Dendritic cell treated with granulocyte-macrophage colony-stimulating factor and Interleukin-4, amounts not matched to agents 40 ng/mL and 50 ng/mL, for 4 days (primary cell): ENCODE measurements at regions not wholly inside any gene's neighbourhood (a gene's known extent, or its start where the extent isn't known, plus 50 kb on each side); places are given as distances from the start of the nearest gene placed in this dataset.

Experiments
- H3K27ac Mint-ChIP-seq: one replicate; pipeline ENCODE4 v1.8.0; 2022; ENCODE audit warnings: mild to moderate bottlenecking, mixed read lengths
- H3K27me3 Mint-ChIP-seq: one replicate; pipeline ENCODE4 v1.8.0; 2022; ENCODE audit warnings: mild to moderate bottlenecking, mixed read lengths
- H3K36me3 Mint-ChIP-seq: one replicate; pipeline ENCODE4 v1.8.0; 2022; ENCODE audit warnings: low read depth, mixed read lengths
- H3K4me1 Mint-ChIP-seq: one replicate; pipeline ENCODE4 v1.8.0; 2022; ENCODE audit warnings: low read depth, mixed read lengths
- H3K4me3 Mint-ChIP-seq: one replicate; pipeline ENCODE4 v1.8.0; 2022; ENCODE audit warnings: mild to moderate bottlenecking, moderate library complexity, mixed read lengths
- H3K9me3 Mint-ChIP-seq: one replicate; pipeline ENCODE4 v1.8.0; 2022; ENCODE audit warnings: mixed read lengths
- intact Hi-C: fragments of 100-400 bp; cut with micrococcal nuclease; formaldehyde crosslinking; loops from one replicate; pipeline ENCODE4 v1.15.0; 2022

DNA sequence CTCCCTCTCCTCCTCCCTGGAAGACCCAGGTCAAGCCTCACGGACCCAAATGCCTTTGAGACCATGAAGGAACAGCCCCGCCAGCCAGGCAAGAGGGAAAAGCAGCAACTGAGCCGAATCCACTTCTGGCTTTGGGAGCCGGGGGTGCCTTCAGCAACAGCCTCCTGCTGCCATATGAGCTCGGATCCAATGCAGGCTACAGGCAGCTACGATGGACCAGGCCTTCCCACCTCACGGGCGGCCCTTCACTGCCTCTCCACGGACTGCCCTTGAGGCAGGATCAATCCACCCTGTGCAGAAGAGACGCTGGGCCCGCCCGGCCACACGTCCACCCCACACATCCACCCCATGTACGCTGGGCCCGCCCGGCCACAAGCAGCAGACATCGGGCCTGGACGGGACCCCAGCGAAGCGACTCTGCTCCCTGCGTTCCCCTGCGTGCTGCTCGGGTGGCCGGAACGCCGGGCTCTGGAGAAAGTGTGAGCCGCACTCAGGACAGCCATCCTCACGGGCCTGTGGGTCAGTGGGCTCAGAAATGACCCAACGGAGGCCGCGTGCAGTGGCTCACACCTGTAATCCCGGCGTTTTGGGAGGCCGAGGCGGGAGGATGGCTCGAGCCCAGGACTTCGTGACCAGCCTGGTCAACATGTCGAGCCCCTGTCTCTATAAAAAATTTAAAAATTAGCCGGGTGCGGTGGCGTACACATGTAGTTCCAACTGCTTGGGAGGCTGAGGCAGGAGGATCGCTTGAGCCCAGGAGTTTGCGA, 82.0 kb downstream of the FOXL3 start:
- H3K27ac Mint-ChIP-seq, result no peak overlapping the region
- peaks cover 29% of the 10 kb centered on the region for H3K27me3 Mint-ChIP-seq
- intact Hi-C loops, result no loop called here

GRCh38 chr7:372546-372931, 82.6 kb downstream of the FOXL3 start:
- Mint-ChIP-seq H3K36me3 (no peaks in the 10 kb centered on the region), H3K9me3 (no peaks in the 10 kb centered on the region), H3K4me3 (no peak overlapping the region), H3K27me3 (peaks cover 30% of the 10 kb centered on the region), H3K4me1 (no peaks in the 10 kb centered on the region), H3K27ac (no peak overlapping the region)
- intact Hi-C loops, result no loop called here

More for the DNA sequence above, 82.0 kb downstream of the FOXL3 start:
- Mint-ChIP-seq H3K36me3 (no peaks in the 10 kb centered on the region), H3K9me3 (no peaks in the 10 kb centered on the region), H3K4me3 (no peak overlapping the region), H3K4me1 (no peaks in the 10 kb centered on the region)

DNA sequence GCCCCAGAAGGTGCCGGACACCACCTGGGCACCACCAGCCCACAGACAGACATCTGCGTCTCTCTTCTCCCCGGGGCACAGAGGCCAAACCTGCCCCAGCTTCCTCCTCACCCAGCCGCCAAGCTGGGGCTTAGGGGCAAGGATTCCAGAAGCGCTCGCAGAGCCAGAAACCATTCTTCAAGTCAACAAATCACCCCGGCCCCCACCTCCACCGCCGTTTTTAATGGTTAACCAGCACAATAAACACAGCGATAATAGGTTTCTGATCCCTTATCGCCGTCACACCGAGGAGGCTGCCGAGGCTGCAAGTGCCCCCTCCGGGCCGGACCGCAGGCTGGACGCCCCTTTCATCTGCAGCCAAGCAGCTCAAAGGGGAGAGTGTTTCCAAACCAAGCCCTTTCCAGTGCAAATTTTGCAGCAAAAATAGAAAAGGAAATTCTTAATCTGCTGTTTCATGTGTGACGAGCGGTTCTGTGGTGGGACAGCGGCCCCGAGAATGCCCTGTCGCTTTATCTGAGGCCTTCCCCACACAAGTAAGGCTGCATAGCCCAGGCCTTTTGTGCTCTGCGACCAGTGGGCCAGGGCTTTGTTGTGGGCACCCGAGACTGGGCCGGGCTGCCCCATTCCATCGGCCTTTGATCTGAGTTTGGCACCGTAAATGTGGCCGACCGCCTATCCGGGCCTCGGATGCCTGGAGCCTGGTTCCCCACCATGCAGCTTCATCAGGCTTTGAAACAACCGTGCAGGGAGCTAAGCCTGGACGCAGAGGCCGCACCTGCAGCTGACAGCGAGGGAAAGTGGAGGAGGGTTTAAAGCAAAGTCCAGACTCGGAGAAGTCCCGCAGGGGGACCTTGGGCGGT, 83.2 kb downstream of the FOXL3 start:
- H3K9me3 Mint-ChIP-seq, result no peaks in the 10 kb centered on the region
- H3K4me3 Mint-ChIP-seq, result no peak overlapping the region
- no peak overlapping the region for H3K27ac Mint-ChIP-seq
- no peaks in the 10 kb centered on the region for H3K4me1 Mint-ChIP-seq
- intact Hi-C loops, result no loop called here
- H3K27me3 Mint-ChIP-seq, result peaks cover 32% of the 10 kb centered on the region
- no peaks in the 10 kb centered on the region for H3K36me3 Mint-ChIP-seq

- no peak overlapping the region for H3K4me3 Mint-ChIP-seq
- no peaks in the 10 kb centered on the region for H3K9me3 Mint-ChIP-seq
- intact Hi-C loops, result no loop called here
- H3K27ac Mint-ChIP-seq, result no peak overlapping the region
- H3K36me3 Mint-ChIP-seq, result no peaks in the 10 kb centered on the region
- no peaks in the 10 kb centered on the region for H3K4me1 Mint-ChIP-seq
- peaks cover 41% of the 10 kb centered on the region for H3K27me3 Mint-ChIP-seq
Measured at GRCh38 chr7:373818-374705, 84.1 kb downstream of the FOXL3 start.

- Mint-ChIP-seq H3K4me1 (no peaks in the 10 kb centered on the region), H3K9me3 (no peaks in the 10 kb centered on the region), H3K36me3 (no peaks in the 10 kb centered on the region), H3K27ac (no peak overlapping the region), H3K4me3 (no peak overlapping the region), H3K27me3 (peaks cover 48% of the 10 kb centered on the region)
- intact Hi-C loops, result no loop called here
Measured at GRCh38 chr7:374706-375311, 84.8 kb downstream of the FOXL3 start.

DNA sequence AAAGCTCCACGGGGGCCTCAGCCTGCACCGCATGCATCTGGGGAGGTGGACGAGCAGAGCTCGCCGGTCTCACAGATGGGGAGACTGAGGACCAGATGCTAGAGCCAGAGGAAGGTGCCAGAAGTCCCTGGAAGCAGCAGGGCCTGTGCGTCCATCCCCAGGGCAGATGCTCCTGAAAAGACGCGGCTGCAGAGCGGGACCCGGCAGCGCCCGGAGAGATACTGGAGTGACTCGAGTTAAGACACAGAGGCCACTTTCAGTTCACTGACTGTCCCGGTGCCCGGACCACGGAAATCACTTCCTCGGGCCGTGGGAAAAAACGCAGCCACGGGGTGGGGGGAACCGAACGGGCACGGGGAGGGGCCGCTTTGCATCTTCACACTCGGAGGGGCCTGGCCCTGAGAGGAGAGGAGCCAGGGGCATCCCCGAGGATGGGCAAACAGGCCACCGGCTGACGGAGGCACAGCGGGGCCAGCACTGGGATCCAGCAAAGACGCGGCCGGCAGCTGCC, 85.4 kb downstream of the FOXL3 start:
- no peaks in the 10 kb centered on the region for H3K36me3 Mint-ChIP-seq
- no peaks in the 10 kb centered on the region for H3K9me3 Mint-ChIP-seq
- peaks cover 54% of the 10 kb centered on the region for H3K27me3 Mint-ChIP-seq
- no peak overlapping the region for H3K27ac Mint-ChIP-seq
- H3K4me3 Mint-ChIP-seq, result no peak overlapping the region
- no peaks in the 10 kb centered on the region for H3K4me1 Mint-ChIP-seq
- intact Hi-C loops, result no loop called here

- Mint-ChIP-seq H3K4me3 (no peak overlapping the region), H3K9me3 (no peaks in the 10 kb centered on the region), H3K27ac (no peak overlapping the region), H3K27me3 (peaks cover 57% of the 10 kb centered on the region), H3K36me3 (no peaks in the 10 kb centered on the region), H3K4me1 (no peaks in the 10 kb centered on the region)
- intact Hi-C loops, result no loop called here
Measured at GRCh38 chr7:375901-376305, 85.9 kb downstream of the FOXL3 start.

DNA sequence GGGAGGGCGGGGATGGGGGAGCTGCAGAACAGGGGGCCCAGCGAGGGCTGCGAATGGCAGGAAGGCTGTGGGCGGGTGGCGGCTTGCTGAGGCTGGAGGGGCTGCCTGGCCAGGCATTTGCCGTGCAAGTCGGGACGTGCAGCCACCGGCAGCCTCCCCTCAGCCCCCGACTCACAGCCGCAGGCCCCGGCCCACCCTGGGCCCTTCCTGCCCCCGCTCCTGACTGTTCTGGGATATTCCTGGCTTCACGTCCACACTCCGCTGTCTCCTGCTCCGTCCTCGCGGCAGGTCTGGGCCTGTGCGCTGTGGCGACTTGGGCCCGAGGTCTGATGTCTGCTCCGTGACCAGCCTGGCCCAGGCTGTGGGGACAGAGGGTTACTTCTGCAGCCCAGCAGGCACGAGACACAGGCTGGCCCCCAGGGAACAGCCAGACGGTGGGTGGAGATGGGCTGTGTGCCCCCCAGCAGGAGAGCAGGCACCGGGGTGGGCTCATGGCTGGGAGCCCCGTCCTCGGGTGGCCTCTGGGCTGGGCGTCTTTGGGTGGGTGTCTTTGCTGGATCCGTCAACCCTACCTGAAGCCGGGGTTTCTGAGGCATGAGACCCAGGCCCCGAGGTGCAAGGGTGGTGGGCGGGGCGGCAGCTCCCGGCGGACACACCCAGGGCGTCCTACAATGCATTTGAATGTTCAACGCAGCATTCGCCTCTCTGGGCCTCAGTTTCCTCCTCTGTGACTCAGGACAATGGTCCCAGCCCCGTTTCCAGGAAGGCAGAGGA, 86.5 kb downstream of the FOXL3 start:
- no peak overlapping the region for H3K4me3 Mint-ChIP-seq
- H3K27me3 Mint-ChIP-seq, result peaks cover 62% of the 10 kb centered on the region
- no peak overlapping the region for H3K27ac Mint-ChIP-seq
- H3K9me3 Mint-ChIP-seq, result no peaks in the 10 kb centered on the region
- intact Hi-C loops, result no loop called here
- no peaks in the 10 kb centered on the region for H3K36me3 Mint-ChIP-seq
- H3K4me1 Mint-ChIP-seq, result peaks cover 4% of the 10 kb centered on the region

- Mint-ChIP-seq H3K4me1 (peaks cover 13% of the 10 kb centered on the region), H3K36me3 (no peaks in the 10 kb centered on the region), H3K27me3 (peaks cover 70% of the 10 kb centered on the region), H3K27ac (no peak overlapping the region), H3K4me3 (no peak overlapping the region), H3K9me3 (no peaks in the 10 kb centered on the region)
- intact Hi-C loops, result no loop called here
Measured at GRCh38 chr7:377080-378040, 87.4 kb downstream of the FOXL3 start.

DNA sequence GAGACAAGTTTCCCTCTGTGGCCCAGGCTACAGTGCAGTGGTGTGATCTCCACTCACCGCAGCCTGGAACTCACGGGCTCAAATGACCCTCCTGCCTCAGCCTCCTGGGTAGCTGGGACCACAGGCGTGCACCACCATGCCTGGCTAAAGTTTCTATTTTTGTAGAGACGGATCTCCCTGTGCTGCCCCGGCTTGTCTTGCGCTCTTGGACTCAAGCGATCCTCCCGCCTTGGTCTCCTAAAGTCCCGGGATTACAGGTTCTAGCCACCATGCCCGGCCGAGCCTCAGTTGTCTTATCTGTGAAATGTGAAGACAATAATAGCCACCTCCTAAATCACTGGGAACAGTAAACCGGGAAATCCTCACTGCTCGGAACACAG, 88.1 kb downstream of the FOXL3 start:
- intact Hi-C loops, result no loop called here
- peaks cover 75% of the 10 kb centered on the region for H3K27me3 Mint-ChIP-seq
- peaks cover 13% of the 10 kb centered on the region for H3K4me1 Mint-ChIP-seq
- no peak overlapping the region for H3K4me3 Mint-ChIP-seq
- no peaks in the 10 kb centered on the region for H3K36me3 Mint-ChIP-seq
- H3K27ac Mint-ChIP-seq, result no peak overlapping the region
- H3K9me3 Mint-ChIP-seq, result no peaks in the 10 kb centered on the region

GRCh38 chr7:378551-379455, 88.8 kb downstream of the FOXL3 start:
- H3K27me3 Mint-ChIP-seq, result peaks cover 79% of the 10 kb centered on the region
- H3K4me3 Mint-ChIP-seq, result no peak overlapping the region
- intact Hi-C loops, result no loop called here
- H3K27ac Mint-ChIP-seq, result no peak overlapping the region
- H3K9me3 Mint-ChIP-seq, result peaks cover 1% of the 10 kb centered on the region
- peaks cover 13% of the 10 kb centered on the region for H3K4me1 Mint-ChIP-seq
- no peaks in the 10 kb centered on the region for H3K36me3 Mint-ChIP-seq
